ENCODE measurements at regions not wholly inside any gene's neighbourhood (a gene's known extent, or its start where the extent isn't known, plus 50 kb on each side); places are given as distances from the start of the nearest gene placed in this dataset.

GRCh38 chr13:69477451-69477850 lies 630.2 kb upstream of the ATXN8OS start:
- TF ChIP-seq CTCF (IDR thresholded peaks at IDR 0.05), result no peak
- no peak for TF ChIP-seq POLR2A (IDR thresholded peaks at IDR 0.05)

All from lower leg skin (tissue), 3 donors.